ENCODE measurements at regions not wholly inside any gene's neighbourhood (a gene's known extent, or its start where the extent isn't known, plus 50 kb on each side); places are given as distances from the start of the nearest gene placed in this dataset.

GRCh38 chr18:6590326-6590725 lies 139.2 kb upstream of the ARHGAP28 start:
- H3K9me2 ChIP-seq (replicated peaks; ENCODE audit: low read depth, low read length) = no peaks in the 10 kb centered on the region
- no peak overlapping the region for H3K9ac ChIP-seq (ENCODE audit: low read depth, low read length, poor library complexity, severe bottlenecking)
- H3K79me2 ChIP-seq (ENCODE audit: insufficient read depth, low read length) = no peaks in the 10 kb centered on the region
- H3K4me1 ChIP-seq (ENCODE audit: insufficient read depth, low read length, poor library complexity, severe bottlenecking) = no peaks in the 10 kb centered on the region
- H3F3A ChIP-seq (ENCODE audit: low read depth) = no peaks in the 10 kb centered on the region
- no peaks in the 10 kb centered on the region for H4K20me1 ChIP-seq (ENCODE audit: insufficient read depth, low read length, poor library complexity, severe bottlenecking)
- H3K4me3 ChIP-seq (ENCODE audit: low read length, poor library complexity, severe bottlenecking) = no peak overlapping the region
- no peak for TF ChIP-seq EZH2phosphoT487 (IDR thresholded peaks at IDR 0.05; ENCODE audit: borderline replicate concordance)
- no peak for TF ChIP-seq CTCF (conservative IDR thresholded peaks at IDR 0.05; ENCODE audit: low read length)
- H3K9me3 ChIP-seq (ENCODE audit: insufficient read depth, low read depth, low read length) = no peaks in the 10 kb centered on the region
- H3K36me3 ChIP-seq (ENCODE audit: insufficient read depth, low read length) = no peaks in the 10 kb centered on the region
- H2AFZ ChIP-seq (ENCODE audit: low read length) = no peak overlapping the region
- H3K27me3 ChIP-seq (ENCODE audit: insufficient read depth, low read length, poor library complexity, severe bottlenecking) = no peaks in the 10 kb centered on the region
- no peak overlapping the region for H3K4me2 ChIP-seq (ENCODE audit: low read depth, low read length, poor library complexity, severe bottlenecking)

GRCh38 chr18:6591491-6591890 lies 138.0 kb upstream of the ARHGAP28 start:
- Histone ChIP-seq H3K9me3 (ENCODE audit: insufficient read depth, low read depth, low read length) (no peaks in the 10 kb centered on the region), H2AFZ (ENCODE audit: low read length) (no peak overlapping the region), H3K36me3 (ENCODE audit: insufficient read depth, low read length) (no peaks in the 10 kb centered on the region), H3K4me1 (ENCODE audit: insufficient read depth, low read length, poor library complexity, severe bottlenecking) (no peaks in the 10 kb centered on the region), H3K4me3 (ENCODE audit: low read length, poor library complexity, severe bottlenecking) (no peak overlapping the region), H3K79me2 (ENCODE audit: insufficient read depth, low read length) (no peaks in the 10 kb centered on the region), H3K9ac (ENCODE audit: low read depth, low read length, poor library complexity, severe bottlenecking) (no peak overlapping the region), H4K20me1 (ENCODE audit: insufficient read depth, low read length, poor library complexity, severe bottlenecking) (no peaks in the 10 kb centered on the region), H3K4me2 (ENCODE audit: low read depth, low read length, poor library complexity, severe bottlenecking) (no peak overlapping the region), H3K27me3 (ENCODE audit: insufficient read depth, low read length, poor library complexity, severe bottlenecking) (no peaks in the 10 kb centered on the region), H3K9me2 (replicated peaks; ENCODE audit: low read depth, low read length) (no peaks in the 10 kb centered on the region), H3F3A (ENCODE audit: low read depth) (no peaks in the 10 kb centered on the region)
- no peak for TF ChIP-seq CTCF (conservative IDR thresholded peaks at IDR 0.05; ENCODE audit: low read length)
- TF ChIP-seq EZH2phosphoT487 (IDR thresholded peaks at IDR 0.05; ENCODE audit: borderline replicate concordance) = no peak

GRCh38 chr18:6592522-6592921 lies 137.0 kb upstream of the ARHGAP28 start:
- H3K9me2 ChIP-seq (replicated peaks; ENCODE audit: low read depth, low read length) = no peaks in the 10 kb centered on the region
- H2AFZ ChIP-seq (ENCODE audit: low read length) = no peak overlapping the region
- no peaks in the 10 kb centered on the region for H3F3A ChIP-seq (ENCODE audit: low read depth)
- H3K4me2 ChIP-seq (ENCODE audit: low read depth, low read length, poor library complexity, severe bottlenecking) = no peak overlapping the region
- H3K4me1 ChIP-seq (ENCODE audit: insufficient read depth, low read length, poor library complexity, severe bottlenecking) = no peaks in the 10 kb centered on the region
- no peaks in the 10 kb centered on the region for H3K27me3 ChIP-seq (ENCODE audit: insufficient read depth, low read length, poor library complexity, severe bottlenecking)
- H3K4me3 ChIP-seq (ENCODE audit: low read length, poor library complexity, severe bottlenecking) = no peak overlapping the region
- H4K20me1 ChIP-seq (ENCODE audit: insufficient read depth, low read length, poor library complexity, severe bottlenecking) = no peaks in the 10 kb centered on the region
- no peaks in the 10 kb centered on the region for H3K79me2 ChIP-seq (ENCODE audit: insufficient read depth, low read length)
- no peak for TF ChIP-seq EZH2phosphoT487 (IDR thresholded peaks at IDR 0.05; ENCODE audit: borderline replicate concordance)
- no peak for TF ChIP-seq CTCF (conservative IDR thresholded peaks at IDR 0.05; ENCODE audit: low read length)
- no peaks in the 10 kb centered on the region for H3K9me3 ChIP-seq (ENCODE audit: insufficient read depth, low read depth, low read length)
- H3K36me3 ChIP-seq (ENCODE audit: insufficient read depth, low read length) = no peaks in the 10 kb centered on the region
- no peak overlapping the region for H3K9ac ChIP-seq (ENCODE audit: low read depth, low read length, poor library complexity, severe bottlenecking)

Data from Loucy (cell line).